Common myeloid progenitor, CD34-positive (primary cell): ENCODE measurements at regions not wholly inside any gene's neighbourhood (a gene's known extent, or its start where the extent isn't known, plus 50 kb on each side); places are given as distances from the start of the nearest gene placed in this dataset.
"Not testable (repeated sequence)": the region's sequence is repeated elsewhere in the genome, so short reads cannot be mapped to it uniquely, and the experiment has no call there.

Experiments used
- CTCF ChIA-PET: fragments of 350-600 bp; sonication (Branson Sonifier 250); formaldehyde crosslinking; loops from one replicate; lab custom pipeline; 2021; ENCODE audit warnings: antibody characterized with exemption; lab: Charles Lee
- POLR2A ChIA-PET: fragments of 350-600 bp; sonication (Branson Sonifier 250); formaldehyde crosslinking; loops from one replicate; lab custom pipeline; 2021; ENCODE audit warnings: antibody characterized with exemption; lab: Charles Lee
- DNase-seq, 3 donors: peaks; one replicate each; pipeline versions ENCODE4 v3.0.0 to v3.0.0-alpha.2; 2013
- H3K27ac ChIP-seq, 2 experiments: 1 replicate in 1 of 2; 2 replicates in 1 of 2; pipeline ENCODE4 v1.7.0; 2013; ENCODE audit warnings: inconsistent platforms in 2 of 2, low read length in 2 of 2, mild to moderate bottlenecking in 2 of 2, low read depth in 1 of 2, moderate library complexity in 1 of 2; ENCODE audit not compliant: severe bottlenecking in 2 of 2, insufficient read depth in 1 of 2, poor library complexity in 1 of 2
- H3K27me3 ChIP-seq, 5 experiments: replicated peaks in 2 of 5; 1 replicate in 3 of 5; 2 replicates in 2 of 5; pipeline versions ENCODE4 v1.6.1 to v1.7.0; 2013; ENCODE audit warnings: low read length in 4 of 5, mild to moderate bottlenecking in 2 of 5, moderate library complexity in 2 of 5, inconsistent platforms in 1 of 5; ENCODE audit not compliant: insufficient read depth in 5 of 5, control insufficient read depth in 4 of 5
- H3K36me3 ChIP-seq, 4 experiments: 1 replicate in 2 of 4; 2 replicates in 2 of 4; pipeline versions ENCODE4 v1.6.1 to v1.7.0; 2013; ENCODE audit warnings: low read length in 3 of 4, control low read depth in 1 of 4, mild to moderate bottlenecking in 1 of 4; ENCODE audit not compliant: control insufficient read depth in 4 of 4, insufficient read depth in 4 of 4
- H3K4me1 ChIP-seq, 4 experiments: 1 replicate in 3 of 4; 2 replicates in 1 of 4; pipeline versions ENCODE4 v1.6.1 to v1.7.1; 2013; ENCODE audit warnings: low read length in 3 of 4, mild to moderate bottlenecking in 3 of 4, control low read depth in 1 of 4, inconsistent platforms in 1 of 4, moderate library complexity in 1 of 4; ENCODE audit not compliant: control insufficient read depth in 4 of 4, insufficient read depth in 4 of 4; ENCODE audit errors: control extremely low read depth in 1 of 4
- H3K4me3 ChIP-seq, 7 experiments: 1 replicate in 4 of 7; 2 replicates in 3 of 7; pipeline versions ENCODE4 v1.5.1 to v1.7.0; 2013; ENCODE audit warnings: mild to moderate bottlenecking in 7 of 7, low read length in 6 of 7, moderate library complexity in 6 of 7, inconsistent platforms in 2 of 7, low read depth in 2 of 7, control low read depth in 1 of 7; ENCODE audit not compliant: insufficient read depth in 4 of 7, control insufficient read depth in 1 of 7; ENCODE audit errors: extremely low read depth in 1 of 7
- H3K9me3 ChIP-seq, 5 experiments: 1 replicate in 4 of 5; 2 replicates in 1 of 5; pipeline versions ENCODE4 v1.6.1 to v1.7.1; 2013; ENCODE audit warnings: low read length in 4 of 5, mild to moderate bottlenecking in 2 of 5, inconsistent platforms in 1 of 5, low read depth in 1 of 5, moderate library complexity in 1 of 5; ENCODE audit not compliant: control insufficient read depth in 4 of 5, insufficient read depth in 2 of 5; ENCODE audit errors: control extremely low read depth in 1 of 5
- WGBS: methylation state at CpG from one replicate; pipeline ENCODE4 v1.1.5; 2013; ENCODE audit not compliant: insufficient coverage; 5-methylcytosine and 5-hydroxymethylcytosine counted together

GRCh38 chr1:176315519-176316220 lies 108.6 kb upstream of the COP1 start:
- CTCF ChIA-PET: interaction anchor here (0.6 kb wide), 1 partner anchor 721 kb away, joined by 3 read pairs; no protein-coding TSS in a partner anchor
- 79% methylated on average over 2 of the region's 3 CpGs for WGBS
- DNase-seq: no peak
- Histone ChIP-seq H3K4me1 (no peaks in the 10 kb centered on the region), H3K4me3 (no peak overlapping the region), H3K27me3 (no peaks in the 10 kb centered on the region), H3K9me3 (peaks cover 0 to 1% (median 0%) of the 10 kb centered on the region in 5 experiments), H3K36me3 (no peaks in the 10 kb centered on the region), H3K27ac (no peak overlapping the region)
- POLR2A ChIA-PET: no interaction called here

- CTCF ChIA-PET, H3K36me3 ChIP-seq, H3K4me3 ChIP-seq, DNase-seq, H3K27me3 ChIP-seq, H3K9me3 ChIP-seq, H3K27ac ChIP-seq, POLR2A ChIA-PET, H3K4me1 ChIP-seq: not testable (repeated sequence)
- 98% methylated on average over 4 of the region's 6 CpGs for WGBS
Observed at GRCh38 chr1:176296602-176297001, 89.5 kb upstream of the COP1 start.

GRCh38 chr1:176285996-176286395 lies 78.9 kb upstream of the COP1 start:
- Histone ChIP-seq H3K4me1 (no peaks in the 10 kb centered on the region), H3K27ac (no peak overlapping the region), H3K9me3 (peaks cover 0 to 15% (median 3%) of the 10 kb centered on the region in 5 experiments), H3K4me3 (no peak overlapping the region), H3K27me3 (no peaks in the 10 kb centered on the region), H3K36me3 (no peaks in the 10 kb centered on the region)
- ChIA-PET POLR2A (no interaction called here), CTCF (no interaction called here)
- 100% methylated on average over 1 of the region's 3 CpGs for WGBS
- DNase-seq: peak in 1 of 3 donors; percentile 0

- Histone ChIP-seq H3K4me3 (no peak overlapping the region), H3K27ac (no peak overlapping the region), H3K9me3 (no peaks in the 10 kb centered on the region), H3K4me1 (no peaks in the 10 kb centered on the region), H3K27me3 (no peaks in the 10 kb centered on the region), H3K36me3 (no peaks in the 10 kb centered on the region)
- ChIA-PET POLR2A (no interaction called here), CTCF (no interaction called here)
- DNase-seq: no peak
- WGBS: no CpG with 5 or more reads among the region's 1 CpG
Observed at GRCh38 chr1:176271572-176271971, 64.5 kb upstream of the COP1 start.
